H7 (cell line): ENCODE measurements at regions not wholly inside any gene's neighbourhood (a gene's known extent, or its start where the extent isn't known, plus 50 kb on each side); places are given as distances from the start of the nearest gene placed in this dataset.
"Not testable (repeated sequence)": the region's sequence is repeated elsewhere in the genome, so short reads cannot be mapped to it uniquely, and the experiment has no call there.

ENCODE experiments used
- DNase-seq: peaks from one replicate; pipeline ENCODE4 v3.0.0; 2012
- H3K27me3 ChIP-seq: 2 replicates; pipeline ENCODE4 v1.6.0; 2011; ENCODE audit warnings: mild to moderate bottlenecking, low read length; ENCODE audit not compliant: control insufficient read depth, insufficient read depth
- H3K36me3 ChIP-seq: replicated peaks from 2 replicates; pipeline ENCODE4 v1.5.1; 2011; ENCODE audit warnings: low read length; ENCODE audit not compliant: control insufficient read depth, insufficient read depth
- H3K4me3 ChIP-seq: 2 replicates; pipeline ENCODE4 v1.5.1; 2011; ENCODE audit warnings: low read depth, mild to moderate bottlenecking, control low read depth, low read length, moderate library complexity; ENCODE audit not compliant: insufficient read depth

DNA sequence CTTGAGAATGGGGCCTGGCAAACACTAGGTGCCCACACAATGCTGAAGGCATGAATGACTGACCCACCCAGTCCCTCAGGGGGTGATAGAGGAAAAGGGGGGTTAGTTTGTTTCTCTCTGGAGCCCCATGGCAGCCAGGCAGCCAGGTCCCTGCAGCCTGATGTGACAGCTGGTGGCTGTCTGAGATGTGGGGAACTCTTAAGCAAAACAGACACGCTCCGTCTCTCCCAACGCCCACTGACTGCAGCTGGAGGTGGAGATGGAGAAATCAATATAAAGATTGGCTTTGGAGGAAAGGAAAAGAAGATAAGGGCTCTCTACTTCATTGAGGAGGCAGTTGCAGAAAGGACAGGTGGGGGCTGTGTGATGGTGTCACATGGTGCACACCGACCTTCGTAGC lies 240.8 kb upstream of the LHX5 start:
- DNase-seq: no peak
- no peaks in the 10 kb centered on the region for H3K36me3 ChIP-seq
- H3K27me3 ChIP-seq: no peaks in the 10 kb centered on the region; the same call in 1 of the 2 replicates
- H3K4me3 ChIP-seq: no peak overlapping the region

GRCh38 chr12:113710216-113710615 lies 238.5 kb upstream of the LHX5 start:
- no peaks in the 10 kb centered on the region; the same call in 1 of the 2 replicates for H3K27me3 ChIP-seq
- H3K4me3 ChIP-seq: no peak overlapping the region
- DNase-seq: no peak
- no peaks in the 10 kb centered on the region for H3K36me3 ChIP-seq

DNA sequence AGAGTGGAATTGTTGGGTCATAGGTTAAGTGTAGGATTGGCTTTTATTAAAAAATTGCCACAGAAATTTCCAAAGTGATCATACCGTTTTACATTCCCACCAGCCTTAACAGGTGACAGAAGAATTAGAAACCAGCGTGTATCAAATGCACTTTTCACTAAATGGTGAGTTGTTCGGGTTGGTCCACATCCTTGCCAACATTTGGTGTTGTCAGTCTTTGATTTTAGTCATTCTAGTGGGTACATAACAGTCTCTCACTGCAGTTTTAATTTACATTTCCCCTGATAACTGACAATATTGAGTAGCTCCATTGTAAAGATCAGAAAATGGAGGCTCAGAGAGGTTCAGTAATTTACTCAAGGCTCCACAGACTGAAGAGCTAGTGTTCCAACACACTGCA lies 237.8 kb upstream of the LHX5 start:
- Histone ChIP-seq H3K27me3 (no peaks in the 10 kb centered on the region; the same call in 1 of the 2 replicates), H3K36me3 (no peaks in the 10 kb centered on the region), H3K4me3 (no peak overlapping the region)
- DNase-seq: no peak

DNA sequence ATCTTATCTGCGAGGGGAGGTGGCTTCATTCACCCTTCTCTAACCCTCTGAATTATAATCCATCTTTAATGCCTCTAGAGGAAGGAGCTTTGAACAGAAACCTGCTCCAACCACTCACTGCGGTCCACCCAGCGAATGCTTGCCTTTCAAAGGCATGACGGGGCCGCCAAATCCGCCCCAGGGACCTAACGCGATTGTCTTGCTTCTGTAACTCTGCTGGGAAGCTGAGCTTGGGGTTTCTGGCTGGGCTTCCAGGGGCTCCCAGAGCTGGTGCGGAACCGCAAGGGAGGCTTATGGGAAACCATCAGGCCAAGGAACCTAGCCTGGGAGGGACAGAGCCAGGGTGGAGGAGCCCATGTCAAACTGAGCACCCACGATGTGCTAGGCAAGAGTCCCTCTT lies 231.2 kb upstream of the LHX5 start:
- Histone ChIP-seq H3K36me3 (no peaks in the 10 kb centered on the region), H3K4me3 (no peak overlapping the region), H3K27me3 (peaks cover 1% of the 10 kb centered on the region; the same call in 1 of the 2 replicates)
- DNase-seq: no peak

GRCh38 chr12:113702276-113702675 lies 230.6 kb upstream of the LHX5 start:
- H3K4me3 ChIP-seq: no peak overlapping the region
- H3K27me3 ChIP-seq: peaks cover 1% of the 10 kb centered on the region; the same call in 1 of the 2 replicates
- H3K36me3 ChIP-seq: no peaks in the 10 kb centered on the region
- no peak for DNase-seq

GRCh38 chr12:113700943-113701342 lies 229.3 kb upstream of the LHX5 start:
- Histone ChIP-seq H3K36me3 (no peaks in the 10 kb centered on the region), H3K27me3 (peaks cover 1% of the 10 kb centered on the region; the same call in 1 of the 2 replicates), H3K4me3 (no peak overlapping the region)
- DNase-seq: peak; percentile 40

DNA sequence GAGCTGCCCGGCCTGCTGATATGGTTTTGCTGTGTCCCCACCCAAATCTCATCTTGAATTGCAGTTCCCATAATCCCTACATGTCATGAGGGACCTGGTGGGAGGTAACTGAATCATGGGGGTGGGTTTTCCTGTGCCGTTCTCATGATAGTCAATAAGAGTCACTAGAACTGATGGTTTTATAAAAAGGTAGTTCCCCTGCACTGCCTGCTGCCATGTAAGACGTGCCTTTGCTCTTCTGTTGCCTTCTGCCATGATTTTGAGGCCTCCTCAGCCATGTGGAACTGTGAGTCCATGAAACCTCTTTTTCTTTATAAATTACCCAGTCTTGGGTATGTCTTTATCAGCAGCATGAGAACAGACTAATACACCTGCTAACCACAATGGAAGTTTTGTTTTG lies 228.3 kb upstream of the LHX5 start:
- DNase-seq, H3K36me3 ChIP-seq, H3K4me3 ChIP-seq, H3K27me3 ChIP-seq: not testable (repeated sequence)

GRCh38 chr12:113698510-113698858 lies 226.8 kb upstream of the LHX5 start:
- DNase-seq: no peak
- H3K36me3 ChIP-seq: no peaks in the 10 kb centered on the region
- H3K27me3 ChIP-seq: peaks cover 1% of the 10 kb centered on the region; the same call in 1 of the 2 replicates
- H3K4me3 ChIP-seq: no peak overlapping the region

- DNase-seq: no peak
- Histone ChIP-seq H3K27me3 (peaks cover 1% of the 10 kb centered on the region; the same call in 1 of the 2 replicates), H3K4me3 (no peak overlapping the region), H3K36me3 (no peaks in the 10 kb centered on the region)
Measured at GRCh38 chr12:113697651-113698509, 226.2 kb upstream of the LHX5 start.

- H3K4me3 ChIP-seq: no peak overlapping the region
- no peaks in the 10 kb centered on the region for H3K27me3 ChIP-seq
- H3K36me3 ChIP-seq: no peaks in the 10 kb centered on the region
- no peak for DNase-seq
Measured at GRCh38 chr12:113697104-113697503, 225.4 kb upstream of the LHX5 start.

DNA sequence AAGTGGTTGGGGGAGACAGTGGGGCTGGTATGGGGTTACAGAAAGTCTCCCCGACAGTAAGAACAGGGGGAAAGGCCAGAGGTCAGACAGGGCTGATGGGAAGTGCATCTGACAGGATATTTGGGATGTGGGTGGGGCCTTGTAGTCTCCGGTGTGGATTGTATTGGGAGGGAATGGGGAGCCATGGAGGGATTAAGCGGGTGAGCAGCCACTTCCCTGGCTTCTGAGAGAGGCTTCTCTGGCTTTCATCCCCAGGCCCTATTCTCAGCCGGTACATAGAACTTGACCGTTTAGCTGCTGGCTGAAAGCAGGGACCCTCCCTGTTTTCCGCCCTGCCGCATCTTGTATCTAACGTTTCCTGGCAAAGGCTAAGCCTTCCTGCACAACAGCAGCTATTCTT lies 222.0 kb upstream of the LHX5 start:
- Histone ChIP-seq H3K27me3 (no peaks in the 10 kb centered on the region), H3K4me3 (no peak overlapping the region), H3K36me3 (no peaks in the 10 kb centered on the region)
- no peak for DNase-seq

DNA sequence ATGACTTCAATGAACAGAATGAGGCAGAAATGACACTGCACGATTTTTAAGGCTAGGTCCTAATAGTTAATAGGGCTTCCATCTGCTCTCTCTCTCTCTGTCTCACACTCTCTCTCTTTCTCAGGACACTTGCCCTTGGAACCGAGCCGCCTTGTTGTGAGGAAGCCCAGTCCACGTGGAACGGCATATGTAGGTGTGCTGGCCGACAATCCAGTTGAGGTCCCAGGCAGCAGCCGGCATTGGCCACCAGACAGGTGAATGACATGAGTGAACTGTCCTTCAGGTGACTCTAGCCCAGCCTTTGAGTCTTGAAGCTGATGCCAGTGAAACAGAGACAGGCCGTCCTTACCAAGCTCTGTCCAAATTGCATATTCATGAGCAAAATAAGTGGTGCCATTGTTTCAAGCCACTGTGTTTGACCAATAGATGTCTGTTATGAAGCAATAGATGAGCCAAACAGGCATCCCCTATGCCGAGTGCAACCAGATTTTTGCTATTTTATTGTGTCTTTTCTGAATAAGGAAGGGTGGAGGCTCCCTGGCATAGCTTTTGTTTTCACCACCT lies 217.5 kb upstream of the LHX5 start:
- H3K36me3 ChIP-seq: no peaks in the 10 kb centered on the region
- DNase-seq: no peak
- no peaks in the 10 kb centered on the region for H3K27me3 ChIP-seq
- H3K4me3 ChIP-seq: no peak overlapping the region

- Histone ChIP-seq H3K4me3 (no peak overlapping the region), H3K36me3 (no peaks in the 10 kb centered on the region), H3K27me3 (no peaks in the 10 kb centered on the region)
- no peak for DNase-seq
Measured at GRCh38 chr12:113688313-113688712, 216.6 kb upstream of the LHX5 start.

- no peaks in the 10 kb centered on the region for H3K36me3 ChIP-seq
- no peak for DNase-seq
- no peak overlapping the region for H3K4me3 ChIP-seq
- no peaks in the 10 kb centered on the region for H3K27me3 ChIP-seq
Measured at GRCh38 chr12:113684908-113685782, 213.5 kb upstream of the LHX5 start.
